Endodermal cell (in vitro differentiated cells): ENCODE measurements at regions not wholly inside any gene's neighbourhood (a gene's known extent, or its start where the extent isn't known, plus 50 kb on each side); places are given as distances from the start of the nearest gene placed in this dataset.

ENCODE experiments used
- DNase-seq: peaks from one replicate; pipeline ENCODE4 v3.0.0-alpha.2; 2017
- H3K27ac ChIP-seq: 2 replicates; pipeline ENCODE4 v1.5.1; 2013; ENCODE audit warnings: mild to moderate bottlenecking, low read depth, low read length, moderate library complexity
- H3K27me3 ChIP-seq: 2 replicates; pipeline ENCODE4 v1.6.1; 2013; ENCODE audit warnings: mild to moderate bottlenecking, low read length, moderate library complexity; ENCODE audit not compliant: insufficient read depth, control insufficient read depth, poor library complexity, severe bottlenecking
- H3K36me3 ChIP-seq: 2 replicates; pipeline ENCODE4 v1.7.0; 2013; ENCODE audit warnings: mild to moderate bottlenecking, low read length, moderate library complexity; ENCODE audit not compliant: control insufficient read depth, insufficient read depth
- H3K4me1 ChIP-seq: one replicate; pipeline ENCODE4 v1.7.0; 2013; ENCODE audit warnings: low read length; ENCODE audit not compliant: control insufficient read depth, insufficient read depth
- H3K4me3 ChIP-seq: 2 replicates; pipeline ENCODE4 v1.5.1; 2013; ENCODE audit warnings: mild to moderate bottlenecking, low read length, moderate library complexity
- H3K9ac ChIP-seq: 2 replicates; pipeline ENCODE4 v1.6.1; 2013; ENCODE audit warnings: mild to moderate bottlenecking, low read length, moderate library complexity; ENCODE audit not compliant: poor library complexity, severe bottlenecking; ENCODE audit errors: extremely low read depth
- H3K9me3 ChIP-seq: 2 replicates; pipeline ENCODE4 v1.6.1; 2013; ENCODE audit warnings: mild to moderate bottlenecking, low read length, moderate library complexity; ENCODE audit not compliant: control insufficient read depth
- H3K27ac Mint-ChIP-seq: 2 replicates; pipeline ENCODE4 v1.8.0; 2020; ENCODE audit warnings: mixed read lengths
- H3K27me3 Mint-ChIP-seq: 2 replicates; pipeline ENCODE4 v1.8.0; 2021; ENCODE audit warnings: mild to moderate bottlenecking, mixed read lengths; ENCODE audit not compliant: insufficient read depth
- H3K36me3 Mint-ChIP-seq: 2 replicates; pipeline ENCODE4 v1.8.0; 2020; ENCODE audit warnings: low read depth, mixed read lengths
- H3K4me1 Mint-ChIP-seq: 2 replicates; pipeline ENCODE4 v1.8.0; 2020; ENCODE audit warnings: mixed read lengths
- H3K4me3 Mint-ChIP-seq: 2 replicates; pipeline ENCODE4 v1.8.0; 2020; ENCODE audit warnings: mild to moderate bottlenecking, moderate library complexity, mixed read lengths
- H3K9me3 Mint-ChIP-seq: 2 replicates; pipeline ENCODE4 v1.8.0; 2020; ENCODE audit warnings: mild to moderate bottlenecking, mixed read lengths
- WGBS, 2 experiments: methylation state at CpG; one replicate each; pipeline versions ENCODE4 v1.1.5 to v1.1.7; 2013; ENCODE audit warnings: missing lambda C conversion rate in 2 of 2, mixed read lengths in 1 of 2; ENCODE audit not compliant: insufficient coverage in 1 of 2, insufficient read length in 1 of 2; 5-methylcytosine and 5-hydroxymethylcytosine counted together
- TF ChIP-seq, protein P1 (sequence below): fragments of 200-600 bp; sonication (generic); conservative IDR thresholded peaks from 2 replicates; pipeline ENCODE4 v1.5.0; 2021; ENCODE audit warnings: antibody characterized with exemption, mild to moderate bottlenecking

GRCh38 chr10:84818961-84819360 lies 490.6 kb downstream of the CCSER2 start:
- Mint-ChIP-seq H3K27ac (no peak overlapping the region), H3K36me3 (no peaks in the 10 kb centered on the region), H3K9me3 (no peaks in the 10 kb centered on the region), H3K27me3 (peaks cover 3% of the 10 kb centered on the region), H3K4me3 (no peak overlapping the region), H3K4me1 (peaks cover 18% of the 10 kb centered on the region)
- WGBS, 2 experiments, result 92 to 95% methylated on average over 3 of the region's 3 CpGs
- H3K27me3 ChIP-seq, result no peaks in the 10 kb centered on the region
- H3K4me3 ChIP-seq, result no peak overlapping the region
- H3K27ac ChIP-seq, result no peak overlapping the region
- peaks cover 3% of the 10 kb centered on the region for H3K4me1 ChIP-seq
- TF ChIP-seq, protein P1, sequence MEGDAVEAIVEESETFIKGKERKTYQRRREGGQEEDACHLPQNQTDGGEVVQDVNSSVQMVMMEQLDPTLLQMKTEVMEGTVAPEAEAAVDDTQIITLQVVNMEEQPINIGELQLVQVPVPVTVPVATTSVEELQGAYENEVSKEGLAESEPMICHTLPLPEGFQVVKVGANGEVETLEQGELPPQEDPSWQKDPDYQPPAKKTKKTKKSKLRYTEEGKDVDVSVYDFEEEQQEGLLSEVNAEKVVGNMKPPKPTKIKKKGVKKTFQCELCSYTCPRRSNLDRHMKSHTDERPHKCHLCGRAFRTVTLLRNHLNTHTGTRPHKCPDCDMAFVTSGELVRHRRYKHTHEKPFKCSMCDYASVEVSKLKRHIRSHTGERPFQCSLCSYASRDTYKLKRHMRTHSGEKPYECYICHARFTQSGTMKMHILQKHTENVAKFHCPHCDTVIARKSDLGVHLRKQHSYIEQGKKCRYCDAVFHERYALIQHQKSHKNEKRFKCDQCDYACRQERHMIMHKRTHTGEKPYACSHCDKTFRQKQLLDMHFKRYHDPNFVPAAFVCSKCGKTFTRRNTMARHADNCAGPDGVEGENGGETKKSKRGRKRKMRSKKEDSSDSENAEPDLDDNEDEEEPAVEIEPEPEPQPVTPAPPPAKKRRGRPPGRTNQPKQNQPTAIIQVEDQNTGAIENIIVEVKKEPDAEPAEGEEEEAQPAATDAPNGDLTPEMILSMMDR, result no peak
- no peaks in the 10 kb centered on the region for H3K36me3 ChIP-seq
- no peak overlapping the region for H3K9ac ChIP-seq
- DNase-seq, result no peak
- no peaks in the 10 kb centered on the region for H3K9me3 ChIP-seq

DNA sequence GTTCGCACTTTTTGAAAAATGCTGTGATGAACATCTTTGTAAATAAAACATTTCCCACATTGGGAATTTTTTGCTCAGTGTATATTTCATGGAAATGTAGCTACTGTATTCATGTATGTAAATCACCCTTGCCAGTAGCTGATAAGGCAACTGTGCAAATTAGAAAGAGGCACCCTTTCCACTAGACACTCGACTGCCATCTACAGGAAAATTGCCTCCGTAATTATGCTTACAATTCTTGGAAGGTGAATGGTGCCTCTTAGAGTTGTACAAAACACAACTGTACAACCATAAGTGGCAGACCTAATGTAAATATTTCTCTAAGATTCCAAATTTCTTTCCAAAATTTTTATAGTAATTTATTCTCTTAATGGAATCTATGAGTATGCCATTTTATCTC lies 491.7 kb downstream of the CCSER2 start:
- Mint-ChIP-seq H3K36me3 (no peaks in the 10 kb centered on the region), H3K27ac (no peak overlapping the region), H3K9me3 (no peaks in the 10 kb centered on the region), H3K4me1 (peaks cover 18% of the 10 kb centered on the region), H3K27me3 (peaks cover 3% of the 10 kb centered on the region), H3K4me3 (no peak overlapping the region)
- TF ChIP-seq, protein P1, result no peak
- Histone ChIP-seq H3K36me3 (no peaks in the 10 kb centered on the region), H3K9ac (no peak overlapping the region), H3K4me1 (peaks cover 3% of the 10 kb centered on the region), H3K27me3 (no peaks in the 10 kb centered on the region), H3K4me3 (no peak overlapping the region), H3K27ac (no peak overlapping the region), H3K9me3 (no peaks in the 10 kb centered on the region)
- 95 to 100% methylated on average over 3 of the region's 3 CpGs for WGBS, 2 experiments
- DNase-seq, result no peak

- Histone ChIP-seq H3K27ac (no peak overlapping the region), H3K36me3 (no peaks in the 10 kb centered on the region), H3K9ac (no peak overlapping the region), H3K27me3 (no peaks in the 10 kb centered on the region), H3K4me3 (no peak overlapping the region), H3K9me3 (no peaks in the 10 kb centered on the region), H3K4me1 (peaks cover 3% of the 10 kb centered on the region)
- 87 to 100% methylated on average over 1 of the region's 2 CpGs for WGBS, 2 experiments
- Mint-ChIP-seq H3K9me3 (no peaks in the 10 kb centered on the region), H3K36me3 (no peaks in the 10 kb centered on the region), H3K4me1 (peaks cover 21% of the 10 kb centered on the region), H3K27me3 (peaks cover 3% of the 10 kb centered on the region), H3K4me3 (no peak overlapping the region), H3K27ac (no peak overlapping the region)
- DNase-seq, result no peak
- TF ChIP-seq, protein P1, result no peak
These were observed 492.2 kb downstream of the CCSER2 start for GRCh38 chr10:84820596-84820995.
